Erythroblast (primary cell): ENCODE measurements at regions not wholly inside any gene's neighbourhood (a gene's known extent, or its start where the extent isn't known, plus 50 kb on each side); places are given as distances from the start of the nearest gene placed in this dataset.

Experiments used
- DNase-seq, 2 experiments: peaks; one replicate each; lab custom pipeline; 2025; lab: John Stamatoyannopoulos, UW
- GATA1 ChIP-seq: IDR thresholded peaks from 2 replicates; pipeline ENCODE4 v1.6.1; 2011; ENCODE audit warnings: low read depth, mild to moderate bottlenecking, control low read depth, low read length, moderate library complexity
- POLR2A ChIP-seq: IDR thresholded peaks from 2 replicates; pipeline ENCODE4 v1.6.1; 2011; ENCODE audit warnings: mild to moderate bottlenecking, low read length

- TF ChIP-seq POLR2A (no peak), GATA1 (no peak)
- DNase-seq: no peak
These were observed 73.9 kb upstream of the C16orf82 start for GRCh38 chr16:26992666-26993349.

DNA sequence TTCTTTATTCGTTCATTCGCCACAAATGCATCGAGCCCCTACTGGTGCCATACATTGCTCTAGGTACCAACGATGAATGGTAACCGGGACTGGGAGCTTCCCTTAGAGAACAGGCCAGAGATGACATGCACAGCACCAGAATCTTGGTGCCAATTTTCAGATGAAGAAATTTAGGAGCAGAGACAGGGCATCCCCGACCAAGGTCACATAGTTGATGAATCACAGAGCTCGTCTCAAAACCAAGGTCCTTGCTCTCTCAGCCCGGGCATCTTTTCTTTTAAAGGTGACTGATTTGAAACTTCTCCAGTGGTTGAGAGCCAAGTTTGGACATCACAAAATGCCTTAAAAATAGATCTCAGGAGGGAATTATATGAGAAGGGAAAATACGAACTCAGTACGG lies 73.2 kb upstream of the C16orf82 start:
- DNase-seq: no peak
- TF ChIP-seq GATA1 (no peak), POLR2A (no peak)

DNA sequence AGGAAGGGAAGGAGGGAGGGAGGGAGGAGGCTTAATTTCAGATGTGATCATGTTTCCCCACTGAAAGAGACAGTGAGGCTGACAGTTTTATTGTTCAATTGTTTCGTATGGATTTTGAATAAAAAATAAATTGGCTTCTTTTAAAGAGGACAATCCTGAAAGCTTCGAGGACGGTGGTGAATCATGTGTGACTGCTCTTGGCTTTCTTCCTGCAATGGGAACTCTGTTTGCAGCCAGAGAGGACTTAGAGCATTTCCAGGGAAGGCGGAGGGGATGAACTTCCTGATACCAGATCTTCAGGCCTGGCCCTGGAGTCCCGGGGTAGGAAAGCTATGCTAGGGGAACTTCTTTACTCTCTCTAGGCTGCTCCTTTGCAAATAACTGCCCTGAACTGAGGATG lies 72.8 kb upstream of the C16orf82 start:
- no peak for DNase-seq

GRCh38 chr16:26995522-26995921 lies 71.2 kb upstream of the C16orf82 start:
- TF ChIP-seq GATA1 (no peak), POLR2A (no peak)
- DNase-seq: no peak

More for the DNA sequence above, 72.8 kb upstream of the C16orf82 start:
- TF ChIP-seq GATA1 (no peak), POLR2A (no peak)

DNA sequence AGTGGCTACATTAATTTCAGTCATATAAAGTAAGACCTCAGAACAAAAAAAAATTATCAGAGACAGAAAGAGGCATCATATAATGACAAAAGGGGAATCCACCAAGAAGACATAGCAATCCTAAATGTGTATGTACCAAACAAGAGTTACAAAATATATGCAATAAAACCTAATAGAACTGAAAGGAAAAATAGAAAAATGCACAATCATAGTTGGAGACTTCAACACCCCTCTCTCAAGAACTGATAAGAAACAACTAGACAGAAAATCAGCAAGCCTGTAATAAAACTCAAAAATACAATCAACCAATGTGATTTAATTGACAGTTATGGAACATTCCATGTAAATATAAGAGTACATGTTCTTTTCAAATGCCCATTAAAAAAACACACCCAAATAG lies 61.3 kb upstream of the C16orf82 start:
- no peak for DNase-seq
- TF ChIP-seq GATA1 (no peak), POLR2A (no peak)
